ENCODE measurements at regions not wholly inside any gene's neighbourhood (a gene's known extent, or its start where the extent isn't known, plus 50 kb on each side); places are given as distances from the start of the nearest gene placed in this dataset.

DNA sequence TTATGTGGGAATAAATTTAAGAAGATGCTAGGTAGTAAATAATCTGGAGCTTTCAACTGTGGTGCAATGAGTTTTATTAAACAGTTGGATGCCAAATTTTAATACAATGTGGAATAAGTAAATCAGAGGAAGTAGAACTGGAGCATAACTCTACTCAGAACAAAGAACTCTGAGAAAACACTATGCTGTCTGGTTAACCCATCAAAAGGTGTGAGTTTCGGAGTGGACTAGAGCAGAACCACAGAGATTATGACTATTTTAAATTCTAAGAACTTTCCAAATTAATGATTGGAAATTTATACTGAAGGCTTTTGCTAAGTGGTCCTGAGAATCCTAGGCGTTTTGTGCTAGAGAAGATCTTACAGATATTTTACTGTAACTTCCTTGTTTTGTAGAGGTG, 132.2 kb downstream of the NTMT2 start:
- H3K27me3 ChIP-seq (ENCODE audit: control insufficient read depth, insufficient read depth, low read length), result no peaks in the 10 kb centered on the region
- no peaks in the 10 kb centered on the region for H3K4me1 ChIP-seq (ENCODE audit: control insufficient read depth in 2 of 3, insufficient read depth in 2 of 3, low read depth in 1 of 3, low read length in 3 of 3)
- no peak overlapping the region for H3K27ac ChIP-seq (ENCODE audit: low read depth in 2 of 2, low read length in 2 of 2)
- H3K36me3 ChIP-seq (ENCODE audit: control insufficient read depth in 2 of 3, insufficient read depth in 3 of 3, low read length in 3 of 3), result no peaks in the 10 kb centered on the region
- no peak for FAIRE-seq
- intact Hi-C loops (cut with DNase I), result no loop called here
- TF ChIP-seq, protein P1, sequence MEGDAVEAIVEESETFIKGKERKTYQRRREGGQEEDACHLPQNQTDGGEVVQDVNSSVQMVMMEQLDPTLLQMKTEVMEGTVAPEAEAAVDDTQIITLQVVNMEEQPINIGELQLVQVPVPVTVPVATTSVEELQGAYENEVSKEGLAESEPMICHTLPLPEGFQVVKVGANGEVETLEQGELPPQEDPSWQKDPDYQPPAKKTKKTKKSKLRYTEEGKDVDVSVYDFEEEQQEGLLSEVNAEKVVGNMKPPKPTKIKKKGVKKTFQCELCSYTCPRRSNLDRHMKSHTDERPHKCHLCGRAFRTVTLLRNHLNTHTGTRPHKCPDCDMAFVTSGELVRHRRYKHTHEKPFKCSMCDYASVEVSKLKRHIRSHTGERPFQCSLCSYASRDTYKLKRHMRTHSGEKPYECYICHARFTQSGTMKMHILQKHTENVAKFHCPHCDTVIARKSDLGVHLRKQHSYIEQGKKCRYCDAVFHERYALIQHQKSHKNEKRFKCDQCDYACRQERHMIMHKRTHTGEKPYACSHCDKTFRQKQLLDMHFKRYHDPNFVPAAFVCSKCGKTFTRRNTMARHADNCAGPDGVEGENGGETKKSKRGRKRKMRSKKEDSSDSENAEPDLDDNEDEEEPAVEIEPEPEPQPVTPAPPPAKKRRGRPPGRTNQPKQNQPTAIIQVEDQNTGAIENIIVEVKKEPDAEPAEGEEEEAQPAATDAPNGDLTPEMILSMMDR (IDR thresholded peaks at IDR 0.05; ENCODE audit: borderline replicate concordance, extremely low read depth, insufficient read depth), result no peak
- H3K4me3 ChIP-seq (ENCODE audit: low read length in 3 of 3), result no peak overlapping the region
- H3K9me3 ChIP-seq (ENCODE audit: control insufficient read depth in 2 of 3, insufficient read depth in 1 of 3, low read length in 3 of 3), result no peaks in the 10 kb centered on the region
- DNase-seq, result no peak
- H3K9ac ChIP-seq (ENCODE audit: low read length in 3 of 3), result no peak overlapping the region

DNA sequence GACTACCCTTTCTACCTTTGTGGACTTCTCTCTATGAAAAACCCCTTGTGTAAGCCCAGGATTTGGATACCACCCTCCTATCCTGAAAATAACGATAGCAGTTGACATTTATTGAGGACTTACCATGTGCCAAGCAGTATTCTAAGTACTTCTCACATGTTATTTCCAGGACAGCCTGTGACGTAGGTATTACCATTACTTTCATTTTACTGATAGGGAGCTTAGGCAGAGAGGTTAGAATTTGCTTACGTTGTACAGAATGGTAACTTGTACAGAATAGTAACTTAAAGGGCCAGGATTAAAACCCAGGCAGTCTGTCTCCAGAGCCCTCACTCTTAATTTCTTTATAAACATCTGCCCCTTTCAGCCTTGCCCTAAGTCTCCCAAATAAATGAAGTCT, 138.3 kb downstream of the NTMT2 start:
- no peak overlapping the region for H3K27ac ChIP-seq (ENCODE audit: low read depth in 2 of 2, low read length in 2 of 2)
- H3K36me3 ChIP-seq (ENCODE audit: control insufficient read depth in 2 of 3, insufficient read depth in 3 of 3, low read length in 3 of 3), result no peaks in the 10 kb centered on the region
- FAIRE-seq (no peak), DNase-seq (no peak)
- TF ChIP-seq, protein P1 (IDR thresholded peaks at IDR 0.05; ENCODE audit: borderline replicate concordance, extremely low read depth, insufficient read depth), result no peak
- intact Hi-C loops (cut with DNase I), result no loop called here
- H3K4me1 ChIP-seq (ENCODE audit: control insufficient read depth in 2 of 3, insufficient read depth in 2 of 3, low read depth in 1 of 3, low read length in 3 of 3), result no peaks in the 10 kb centered on the region
- no peaks in the 10 kb centered on the region for H3K27me3 ChIP-seq (ENCODE audit: control insufficient read depth, insufficient read depth, low read length)
- H3K9ac ChIP-seq (ENCODE audit: low read length in 3 of 3), result no peak overlapping the region
- no peak overlapping the region for H3K4me3 ChIP-seq (ENCODE audit: low read length in 3 of 3)
- H3K9me3 ChIP-seq (ENCODE audit: control insufficient read depth in 2 of 3, insufficient read depth in 1 of 3, low read length in 3 of 3), result no peaks in the 10 kb centered on the region

DNA sequence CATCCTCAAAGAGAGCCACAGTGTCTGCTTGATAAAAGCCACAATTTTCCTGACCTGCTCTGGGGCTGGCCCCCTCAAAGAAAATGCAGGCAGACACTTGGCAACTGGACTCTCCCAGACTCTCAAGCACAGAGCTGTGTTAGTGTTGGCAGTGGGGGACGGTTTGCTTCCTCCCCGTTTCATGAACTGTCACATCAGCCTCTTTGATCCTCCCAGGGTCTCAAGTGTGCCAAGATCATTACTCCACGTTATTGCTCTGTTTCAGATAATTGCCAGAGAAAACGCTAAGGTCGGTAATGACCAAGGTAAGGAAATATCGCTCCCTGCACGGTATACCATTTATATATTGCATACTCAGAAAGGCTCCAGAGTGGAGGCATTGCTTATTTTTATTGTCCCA, 138.8 kb downstream of the NTMT2 start:
- no peak overlapping the region for H3K9ac ChIP-seq (ENCODE audit: low read length in 3 of 3)
- FAIRE-seq (no peak), DNase-seq (peak in 2 of 5 donors; percentile 14 to 28)
- no peak overlapping the region for H3K27ac ChIP-seq (ENCODE audit: low read depth in 2 of 2, low read length in 2 of 2)
- TF ChIP-seq, protein P1 (IDR thresholded peaks at IDR 0.05; ENCODE audit: borderline replicate concordance, extremely low read depth, insufficient read depth), result no peak
- H3K9me3 ChIP-seq (ENCODE audit: control insufficient read depth in 2 of 3, insufficient read depth in 1 of 3, low read length in 3 of 3), result no peaks in the 10 kb centered on the region
- H3K27me3 ChIP-seq (ENCODE audit: control insufficient read depth, insufficient read depth, low read length), result no peaks in the 10 kb centered on the region
- intact Hi-C loops (cut with DNase I), result no loop called here
- no peaks in the 10 kb centered on the region for H3K4me1 ChIP-seq (ENCODE audit: control insufficient read depth in 2 of 3, insufficient read depth in 2 of 3, low read depth in 1 of 3, low read length in 3 of 3)
- no peaks in the 10 kb centered on the region for H3K36me3 ChIP-seq (ENCODE audit: control insufficient read depth in 2 of 3, insufficient read depth in 3 of 3, low read length in 3 of 3)
- H3K4me3 ChIP-seq (ENCODE audit: low read length in 3 of 3), result no peak overlapping the region

DNA sequence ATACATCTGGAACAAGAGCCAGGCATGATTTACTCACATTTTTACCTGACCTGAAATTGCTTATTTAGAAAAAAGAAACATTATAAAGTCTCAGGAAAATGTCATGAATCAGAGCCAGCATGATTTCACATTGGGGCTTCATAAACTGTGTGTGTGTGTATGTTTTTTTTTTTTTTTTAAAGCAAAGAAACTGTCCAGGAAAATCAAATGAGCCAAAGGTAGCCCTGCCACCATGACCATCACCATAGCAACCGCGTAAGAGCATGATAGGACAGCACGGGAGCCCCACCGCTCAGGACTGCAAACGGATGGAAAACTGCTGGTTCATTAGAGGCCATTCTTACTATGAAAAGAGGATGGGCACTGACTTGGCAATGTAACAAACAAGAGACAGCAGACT, 139.2 kb downstream of the NTMT2 start:
- Histone ChIP-seq H3K27ac (ENCODE audit: low read depth in 2 of 2, low read length in 2 of 2) (no peak overlapping the region), H3K4me1 (ENCODE audit: control insufficient read depth in 2 of 3, insufficient read depth in 2 of 3, low read depth in 1 of 3, low read length in 3 of 3) (no peaks in the 10 kb centered on the region), H3K27me3 (ENCODE audit: control insufficient read depth, insufficient read depth, low read length) (no peaks in the 10 kb centered on the region), H3K9ac (ENCODE audit: low read length in 3 of 3) (no peak overlapping the region), H3K4me3 (ENCODE audit: low read length in 3 of 3) (no peak overlapping the region), H3K9me3 (ENCODE audit: control insufficient read depth in 2 of 3, insufficient read depth in 1 of 3, low read length in 3 of 3) (no peaks in the 10 kb centered on the region), H3K36me3 (ENCODE audit: control insufficient read depth in 2 of 3, insufficient read depth in 3 of 3, low read length in 3 of 3) (no peaks in the 10 kb centered on the region)
- TF ChIP-seq, protein P1 (IDR thresholded peaks at IDR 0.05; ENCODE audit: borderline replicate concordance, extremely low read depth, insufficient read depth), result no peak
- intact Hi-C loops (cut with DNase I), result no loop called here
- FAIRE-seq (no peak), DNase-seq (peak in 3 of 5 donors; percentile 33 to 62 (median 59))

Measured in kidney (tissue), 13 donors.